HG03280 (cell line): ENCODE measurements at regions not wholly inside any gene's neighbourhood (a gene's known extent, or its start where the extent isn't known, plus 50 kb on each side); places are given as distances from the start of the nearest gene placed in this dataset.

ENCODE experiments used
- ATAC-seq: cut with Tn5 transposase; IDR thresholded peaks from one replicate; pipeline ENCODE4 v1.9.1; 2021; ENCODE audit warnings: mild to moderate bottlenecking, moderate library complexity; ENCODE audit not compliant: unreplicated experiment

DNA sequence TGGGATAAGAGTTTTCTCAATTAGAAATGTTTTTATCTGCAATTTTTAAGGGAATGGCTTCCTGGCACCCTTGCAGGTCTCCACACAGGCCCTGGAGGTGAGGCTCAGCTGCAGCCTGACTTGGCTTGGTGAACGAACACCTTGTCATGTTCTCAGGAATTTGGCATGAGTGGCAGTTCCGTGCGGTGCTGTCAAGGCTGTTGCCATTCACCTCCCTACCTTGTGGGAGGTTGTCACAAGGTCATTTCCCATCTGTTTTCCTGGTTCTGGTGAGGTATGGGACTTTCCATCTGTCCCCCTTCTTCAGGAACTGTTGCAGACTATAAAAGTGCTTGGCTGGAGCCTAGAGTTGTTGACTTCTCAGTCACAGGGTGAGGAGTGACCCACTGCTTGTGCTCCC is 82.9 kb downstream of the ELOVL4 start:
- ATAC-seq: no peak

DNA sequence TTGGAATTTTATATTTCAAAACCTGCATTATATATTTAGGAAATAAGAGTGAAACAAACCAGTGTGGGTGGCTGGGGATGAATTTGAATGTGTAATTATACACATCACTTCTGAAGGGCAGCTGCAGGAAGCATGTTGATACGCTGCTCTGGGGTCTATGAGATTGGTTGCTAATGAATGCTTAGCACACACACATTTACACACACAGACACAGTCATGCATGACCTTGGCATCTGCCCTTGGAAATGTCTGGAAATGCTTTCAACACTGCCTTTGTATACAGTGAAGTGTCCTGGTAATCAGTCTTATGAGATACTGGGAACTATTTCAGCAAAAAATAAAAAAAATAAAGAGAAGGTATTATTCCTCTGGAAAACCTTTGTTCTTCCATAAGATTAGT is 83.4 kb downstream of the ELOVL4 start:
- ATAC-seq: no peak

DNA sequence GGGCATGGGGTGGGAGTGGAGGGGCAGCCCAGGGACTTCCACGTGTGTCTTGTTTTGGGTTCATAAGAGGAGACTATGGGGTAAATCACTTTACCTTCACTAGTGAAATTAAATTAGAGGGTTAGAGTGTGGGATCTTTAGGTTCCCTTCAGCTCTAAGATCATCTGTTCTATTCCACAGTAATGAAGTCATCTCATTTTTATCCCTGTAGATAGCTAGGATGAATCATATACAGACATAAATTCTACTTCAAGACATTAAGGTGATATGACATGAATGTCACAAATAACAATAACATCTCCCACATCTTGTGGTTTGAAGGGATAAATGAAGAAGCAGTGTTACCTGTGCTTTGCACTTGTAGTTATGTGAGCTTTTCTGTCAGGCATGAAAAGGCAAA is 83.8 kb downstream of the ELOVL4 start:
- ATAC-seq: no peak

DNA sequence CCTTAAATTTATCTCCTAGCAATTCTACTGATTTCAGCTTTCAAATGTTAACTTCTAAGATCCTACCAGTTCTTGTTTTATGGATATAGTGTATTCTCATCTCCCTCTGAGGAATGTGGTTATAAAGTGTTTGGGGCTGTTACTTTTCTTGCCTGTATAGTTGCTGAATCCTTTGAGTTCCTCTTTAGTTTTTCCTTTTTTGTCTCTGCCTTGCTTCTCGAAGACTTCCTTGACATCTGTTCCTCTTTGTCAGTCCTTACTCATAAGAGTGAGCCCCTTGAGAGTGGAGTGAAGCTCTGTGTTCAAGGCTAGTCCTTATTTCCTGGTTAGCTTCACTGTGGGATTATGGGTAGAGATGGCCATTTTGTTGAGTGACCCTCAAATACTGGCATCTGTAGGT is 84.6 kb downstream of the ELOVL4 start:
- no peak for ATAC-seq

DNA sequence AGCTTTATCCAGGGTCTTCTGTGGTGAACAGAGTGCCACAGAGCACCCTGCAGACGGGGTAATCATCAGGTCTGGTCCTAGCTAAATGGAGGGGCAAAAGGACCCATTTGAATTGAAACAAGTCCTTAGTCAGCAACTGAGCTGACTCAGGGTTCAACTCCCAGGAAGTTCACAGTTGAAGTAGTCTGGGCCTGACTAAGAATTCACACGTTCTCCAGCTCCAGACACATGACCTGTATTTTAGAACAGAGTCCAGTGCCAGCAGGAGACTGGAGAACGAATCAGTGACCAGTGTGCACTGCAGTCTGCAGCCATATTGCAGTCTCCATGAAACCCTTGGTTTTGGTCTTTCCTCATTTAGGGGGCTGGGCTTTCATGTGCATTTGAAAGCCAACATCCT is 85.2 kb downstream of the ELOVL4 start:
- no peak for ATAC-seq

DNA sequence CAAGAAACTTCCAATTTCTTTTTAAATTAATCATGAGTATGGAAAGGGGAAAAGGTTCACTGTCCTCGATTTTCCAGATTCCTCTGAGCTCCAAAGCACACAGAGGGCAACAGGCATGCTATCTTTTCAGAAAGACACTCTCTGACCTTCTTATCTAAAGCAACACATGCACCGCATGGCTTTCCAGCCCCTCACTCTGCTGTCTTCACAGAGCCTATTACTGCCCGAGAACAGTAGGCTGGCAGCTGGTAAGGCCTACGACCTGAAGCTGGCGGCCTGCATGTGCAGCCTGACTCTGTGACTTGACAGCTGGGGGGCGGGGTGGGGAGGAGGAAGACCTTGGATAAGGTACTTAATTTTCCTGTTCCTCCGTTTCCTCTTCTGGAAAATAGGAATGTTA is 86.3 kb downstream of the ELOVL4 start:
- no peak for ATAC-seq

DNA sequence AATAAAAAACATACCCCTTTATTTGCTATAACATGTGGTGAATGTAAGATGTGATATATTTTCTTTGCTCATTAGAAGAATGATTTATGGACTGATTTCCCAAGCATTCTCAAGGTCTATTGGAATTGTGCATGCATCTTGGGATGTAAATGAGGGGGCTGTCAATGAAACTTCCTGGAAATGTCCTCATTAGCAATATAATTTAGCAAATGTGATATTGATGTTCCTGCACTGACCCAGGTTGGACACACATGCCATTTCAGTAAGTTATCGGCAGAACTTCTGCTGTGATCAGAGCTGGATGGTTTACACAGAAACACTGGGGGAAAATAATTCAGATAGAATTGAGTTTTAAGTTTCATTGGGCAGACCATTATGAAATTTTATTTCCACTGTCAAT is 99.9 kb downstream of the ELOVL4 start:
- no peak for ATAC-seq

DNA sequence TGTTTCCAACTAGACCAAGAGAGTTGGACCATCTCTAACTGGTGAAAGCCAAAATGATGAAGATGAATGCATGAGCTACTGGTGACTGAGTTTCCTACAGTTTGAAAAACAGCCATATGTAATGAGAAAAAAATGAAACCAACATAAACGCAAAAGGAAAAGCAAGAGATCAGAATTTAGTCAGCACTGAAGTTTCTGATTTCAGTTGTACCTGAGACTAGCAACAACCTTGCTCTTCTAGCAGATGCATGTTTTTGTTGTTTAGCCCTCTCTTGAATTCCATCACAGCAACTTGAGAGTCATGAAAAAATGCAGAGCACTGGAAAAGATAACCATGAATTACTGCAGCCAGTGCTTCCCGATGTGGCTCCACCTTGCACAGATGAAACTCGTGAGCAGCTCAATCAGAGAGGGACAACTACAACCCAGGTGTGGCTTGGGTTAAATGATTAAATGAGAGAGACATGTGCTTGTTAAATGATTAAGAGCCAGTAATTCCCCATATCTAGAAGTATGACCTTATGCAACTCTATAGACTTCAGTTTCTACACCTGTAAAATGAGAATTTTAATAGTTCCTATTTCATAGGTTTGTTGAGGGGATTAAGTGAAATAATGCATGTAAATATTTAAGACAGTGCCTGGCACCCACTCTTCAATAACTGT is 104.8 kb downstream of the ELOVL4 start:
- ATAC-seq: no peak

DNA sequence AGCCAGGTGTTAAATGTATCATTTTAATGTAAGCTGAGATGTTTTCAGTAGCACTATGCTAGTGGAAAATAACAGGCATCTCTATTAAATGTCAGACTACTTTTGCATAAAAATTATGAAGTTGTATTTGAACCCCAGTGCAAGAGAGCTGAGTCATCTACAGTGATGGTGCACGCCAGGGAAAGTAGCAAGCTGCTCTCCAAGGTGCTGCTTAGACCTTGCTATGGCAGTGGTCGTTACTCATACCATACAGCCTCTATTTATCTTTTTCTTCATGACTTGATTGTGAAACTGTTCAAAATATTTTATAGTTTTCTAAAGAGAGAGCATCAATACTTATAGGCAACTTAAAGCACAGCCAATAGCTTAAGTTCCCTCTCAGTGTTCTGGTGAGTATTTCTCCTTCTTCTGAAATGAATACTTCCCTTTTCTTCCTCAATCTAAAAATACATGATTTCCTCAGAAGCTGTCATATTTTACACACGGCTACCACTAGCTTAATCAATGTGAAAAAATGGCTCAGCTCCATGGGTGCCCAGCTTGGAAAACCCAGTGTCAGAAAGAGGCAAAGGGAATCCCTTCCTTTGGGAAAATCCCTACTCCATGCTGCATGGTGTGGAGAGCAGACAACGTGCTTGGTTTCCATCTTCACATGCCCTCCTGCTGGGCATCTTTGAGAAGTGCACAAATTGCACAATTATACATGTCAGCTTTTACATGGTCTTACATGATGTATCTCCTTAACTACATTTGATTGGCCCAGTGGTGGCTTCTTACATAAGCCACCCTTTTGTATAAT is 105.6 kb downstream of the ELOVL4 start:
- ATAC-seq: no peak

DNA sequence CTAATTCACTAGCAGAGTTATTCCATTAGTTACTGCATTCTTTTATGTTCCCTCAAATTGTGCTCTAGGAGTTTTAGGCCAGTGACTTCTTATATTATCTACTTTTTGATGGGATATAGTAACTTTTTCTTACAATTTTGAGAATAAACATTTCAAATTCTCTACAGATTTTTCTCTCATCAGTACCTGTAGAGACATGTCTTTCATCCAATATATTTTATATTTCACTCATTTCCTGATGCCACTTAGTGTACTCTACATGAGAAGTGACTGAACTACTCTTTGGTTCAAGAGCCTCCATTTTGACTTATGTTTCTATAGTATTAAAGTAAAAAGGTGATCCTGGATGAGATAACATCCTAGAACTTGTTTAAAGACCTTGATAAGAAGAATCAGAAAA is 108.5 kb downstream of the ELOVL4 start:
- ATAC-seq: no peak

DNA sequence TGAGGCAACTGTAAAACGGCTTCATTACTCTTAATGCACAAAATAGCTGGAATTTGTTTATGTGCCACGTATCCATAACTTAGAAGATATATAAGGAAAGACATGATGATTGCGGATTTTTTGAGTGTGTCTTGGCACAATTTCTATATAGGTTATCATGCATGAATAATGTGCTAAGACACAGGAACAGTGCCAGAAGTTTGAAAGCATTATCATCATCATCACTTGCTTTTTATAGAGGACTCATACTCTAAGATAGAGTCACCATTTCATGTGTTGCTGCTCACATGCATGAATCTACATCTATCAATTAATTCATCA is 113.4 kb downstream of the ELOVL4 start:
- ATAC-seq: no peak

DNA sequence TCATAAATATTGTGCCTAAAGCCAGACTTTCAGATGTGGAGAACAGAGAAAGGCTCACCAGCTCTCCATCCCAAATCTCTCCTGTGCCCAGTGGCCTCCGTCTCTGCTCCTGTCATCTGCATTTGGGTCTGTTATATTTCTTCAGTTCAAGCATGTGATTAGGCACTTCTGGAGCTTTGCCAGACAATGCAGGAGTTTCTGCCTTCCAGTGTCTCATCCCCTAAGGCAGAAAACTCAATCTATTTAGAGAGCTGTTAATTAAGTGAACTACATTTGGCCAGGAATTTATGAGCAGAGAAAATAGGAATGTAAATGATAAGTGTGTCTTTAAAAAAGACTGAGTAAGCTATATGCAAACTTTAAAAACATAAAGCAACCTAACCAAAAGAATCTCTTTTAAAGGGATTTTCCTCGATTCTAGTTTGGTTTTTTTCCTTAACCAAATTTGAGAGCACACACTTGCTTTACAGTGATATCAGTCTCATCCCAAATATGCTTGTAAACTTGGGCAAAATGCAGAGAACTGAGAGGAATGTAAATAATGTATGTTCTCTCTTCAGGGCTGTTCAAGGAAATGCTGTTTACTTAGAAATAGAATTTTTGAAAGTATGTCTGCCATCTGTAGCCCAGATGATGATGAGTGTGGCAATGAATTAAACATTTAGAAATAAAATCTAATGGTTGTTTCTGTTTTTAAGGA is 113.9 kb downstream of the ELOVL4 start:
- ATAC-seq: no peak

DNA sequence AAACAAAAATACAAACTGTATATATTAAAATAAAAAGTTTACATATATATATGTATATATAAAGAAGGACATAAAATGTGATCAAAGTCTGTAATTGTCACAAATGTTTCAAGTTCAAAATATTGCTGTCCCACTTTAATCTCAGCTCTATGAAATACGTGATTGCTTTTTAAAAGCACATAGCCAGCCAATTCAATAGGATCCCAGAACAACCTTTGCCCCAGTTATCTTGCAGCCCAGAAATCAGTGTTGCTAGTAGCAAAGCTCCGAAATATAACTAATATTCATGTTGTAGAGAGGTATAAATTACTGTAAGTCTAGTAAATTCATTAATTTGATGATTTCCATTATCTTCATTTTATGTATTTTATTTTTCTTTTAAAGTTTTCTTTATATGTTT is 114.6 kb downstream of the ELOVL4 start:
- no peak for ATAC-seq

DNA sequence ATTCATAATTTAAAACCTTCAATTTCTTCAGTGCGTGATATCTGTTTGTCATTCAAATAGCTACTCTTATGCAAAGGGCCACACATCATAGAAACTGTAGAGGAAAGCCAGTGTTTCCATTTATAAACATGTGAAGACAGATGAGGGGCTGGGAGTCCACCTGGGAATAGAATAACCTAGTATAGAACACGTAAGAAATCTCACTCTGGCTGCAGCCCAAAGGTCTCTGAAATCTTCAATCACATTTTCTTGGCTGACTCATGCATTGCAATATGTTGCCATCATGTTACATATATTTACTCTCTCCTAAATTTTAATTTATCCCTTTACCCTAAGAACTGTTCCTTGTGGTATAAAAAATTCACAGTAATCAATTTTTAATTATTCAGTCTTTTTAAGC is 123.2 kb downstream of the ELOVL4 start:
- no peak for ATAC-seq

DNA sequence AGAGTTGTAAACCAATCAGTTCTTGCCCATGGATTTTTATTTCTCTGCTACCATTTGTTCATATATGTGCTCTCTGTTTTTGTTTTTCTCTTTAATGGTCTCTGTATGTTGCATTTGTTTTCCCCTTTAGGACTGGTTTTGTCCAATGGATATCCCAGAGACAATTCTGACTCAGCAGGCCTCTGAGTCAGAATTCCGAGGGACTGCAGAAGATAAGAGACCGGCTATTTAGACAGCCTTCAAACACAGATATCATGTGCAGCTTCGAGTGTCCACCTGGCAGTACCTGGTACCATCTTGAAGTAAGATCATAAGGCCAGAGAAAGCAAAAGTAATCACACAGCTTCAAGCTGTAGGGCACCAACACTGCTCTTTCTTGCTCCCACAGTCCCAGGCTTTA is 125.5 kb downstream of the ELOVL4 start:
- ATAC-seq: no peak

DNA sequence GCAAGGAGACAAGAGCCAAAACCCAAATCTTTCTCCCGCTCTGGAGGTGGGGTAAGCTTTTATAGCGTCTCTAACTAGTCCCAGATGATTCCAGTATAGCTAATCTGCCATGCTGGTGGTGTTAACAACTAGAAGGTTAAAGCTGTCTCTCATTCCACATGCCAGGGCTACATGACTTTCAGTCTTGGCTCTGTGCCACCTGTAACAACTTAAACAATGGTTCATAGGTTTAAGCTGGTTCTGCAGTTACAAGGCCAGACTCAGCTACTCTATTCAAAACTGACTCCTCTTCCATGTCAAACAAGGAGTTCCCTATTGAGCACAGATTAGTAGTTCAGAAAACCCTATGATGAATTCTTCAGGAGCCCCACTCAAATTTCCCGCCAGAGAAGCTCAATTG is 128.9 kb downstream of the ELOVL4 start:
- no peak for ATAC-seq

DNA sequence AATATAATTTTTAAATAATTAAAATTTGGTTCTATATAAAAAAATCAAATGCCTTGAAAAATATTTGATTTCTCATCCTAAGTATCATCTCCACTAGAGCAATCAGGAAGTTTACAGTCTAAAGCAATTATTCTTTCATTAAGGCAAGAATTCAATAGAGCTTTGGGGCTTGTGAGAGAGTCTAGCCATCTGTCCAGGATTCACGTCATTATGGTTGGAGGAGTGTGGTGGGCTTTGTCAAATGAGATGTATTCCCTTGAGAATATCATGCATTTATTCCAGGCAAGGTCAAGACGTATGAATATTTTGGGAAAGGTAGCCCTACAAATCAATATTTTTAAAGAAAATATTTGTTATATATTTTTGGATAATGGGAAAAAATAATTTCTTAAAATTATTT is 132.4 kb downstream of the ELOVL4 start:
- no peak for ATAC-seq

DNA sequence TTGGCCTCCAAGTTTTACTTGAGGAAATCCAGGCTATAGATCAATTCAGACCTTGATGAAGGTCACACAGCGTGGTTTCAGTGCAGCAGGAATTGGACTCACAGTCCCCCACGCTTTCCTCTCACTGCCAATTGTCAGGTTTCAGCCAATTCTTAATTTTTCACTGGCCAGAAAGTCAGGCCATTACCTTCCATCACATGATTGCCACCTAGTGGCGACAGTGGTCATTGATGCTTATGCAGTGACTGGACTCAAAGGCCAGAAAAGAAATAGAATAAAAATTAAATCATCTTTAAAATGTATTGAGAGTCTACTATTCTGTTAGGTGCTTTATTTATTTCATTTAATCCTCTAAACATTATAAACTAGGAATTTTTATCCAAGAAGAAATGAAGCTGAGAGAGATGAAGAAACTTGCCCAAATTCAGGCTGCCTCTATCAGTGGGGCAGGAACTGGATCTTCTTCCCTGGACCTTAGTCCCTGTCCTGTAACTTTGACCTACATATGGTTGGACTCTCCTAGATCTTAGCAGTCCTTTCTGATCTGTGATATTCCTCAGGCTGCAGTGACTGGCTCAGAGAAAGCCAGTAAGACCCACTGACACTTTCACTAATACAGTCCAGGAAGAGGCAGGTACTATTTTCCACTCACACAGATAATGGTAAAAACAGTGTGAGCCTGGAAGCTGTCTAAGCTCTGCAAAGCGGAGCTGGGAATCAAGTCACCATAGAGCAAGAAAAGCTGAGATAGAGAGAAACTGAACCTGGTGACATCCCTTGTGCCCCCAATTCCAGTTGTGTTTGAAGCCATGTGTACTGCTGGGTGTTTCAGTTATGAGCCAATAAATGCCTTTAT is 133.3 kb downstream of the ELOVL4 start:
- ATAC-seq: peak; percentile 98

DNA sequence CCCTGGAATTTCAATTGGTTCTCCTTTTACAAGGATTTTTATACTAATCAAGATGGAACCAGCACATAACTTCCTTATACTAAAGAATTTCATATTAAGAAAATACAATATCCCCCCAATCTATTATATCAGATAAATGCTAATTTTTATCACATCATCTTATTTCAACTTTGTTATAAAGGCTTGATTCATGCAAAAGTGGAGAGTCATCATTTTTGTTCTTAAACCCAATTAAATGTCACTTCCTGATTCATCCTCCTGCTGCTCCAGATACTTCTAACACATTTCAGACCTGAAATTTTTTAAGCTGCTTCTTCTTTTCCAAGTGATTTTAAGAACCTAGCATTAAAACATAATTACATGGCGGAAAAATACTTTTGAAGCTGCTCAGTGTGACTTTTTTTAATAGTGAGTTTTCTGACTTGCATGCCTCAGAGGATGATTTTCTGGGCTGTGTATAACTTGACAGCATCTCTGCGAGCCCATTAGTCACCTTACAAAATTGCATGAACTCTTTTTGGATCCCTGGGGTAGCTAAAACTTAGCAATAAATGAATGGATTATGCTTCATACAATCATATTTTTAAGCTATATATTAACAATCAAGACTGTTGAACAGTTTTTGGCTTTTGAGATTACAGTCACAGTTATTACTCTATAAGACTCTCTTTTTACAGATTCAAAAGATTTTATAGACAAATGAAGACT is 134.1 kb downstream of the ELOVL4 start:
- no peak for ATAC-seq

DNA sequence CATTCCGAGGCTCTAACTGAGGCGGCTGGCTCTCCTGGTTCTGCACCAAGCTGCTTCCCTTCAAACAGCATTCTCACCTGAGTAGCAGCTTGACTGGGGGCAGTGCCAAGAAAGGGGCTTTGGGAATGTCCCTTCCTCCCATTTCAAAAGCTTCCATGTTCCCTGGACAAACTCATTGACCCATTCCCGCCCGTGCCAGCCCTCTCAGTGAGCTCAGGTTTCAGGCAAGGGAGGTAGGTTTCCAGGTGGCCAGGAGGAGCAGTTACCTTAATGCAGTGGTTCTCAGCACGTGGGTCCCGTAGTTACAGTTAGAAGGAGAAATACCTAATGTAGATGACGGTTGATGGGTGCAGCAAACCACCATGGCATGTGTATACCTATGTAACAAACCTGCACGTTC is 135.2 kb downstream of the ELOVL4 start:
- ATAC-seq: no peak

DNA sequence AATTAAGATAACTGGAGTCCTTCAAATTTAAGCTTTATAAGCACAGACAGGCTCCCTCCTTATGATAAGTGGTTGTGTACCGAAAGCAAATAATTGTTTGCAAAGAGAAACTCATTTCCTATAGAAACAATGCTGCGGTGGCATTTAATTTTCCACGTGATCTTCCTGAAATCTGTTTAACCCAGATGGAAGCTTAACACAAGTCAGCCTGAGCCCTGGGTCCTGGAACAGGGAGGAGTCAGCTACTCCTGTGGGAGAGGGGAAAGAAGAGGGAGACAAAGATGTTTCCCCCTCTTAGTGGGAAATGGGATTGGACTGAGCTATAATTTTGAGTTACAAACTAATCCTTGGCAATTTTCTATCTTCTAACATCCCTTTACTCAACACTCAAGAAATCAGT is 136.5 kb downstream of the ELOVL4 start:
- ATAC-seq: no peak
